ENCODE measurements at regions not wholly inside any gene's neighbourhood (a gene's known extent, or its start where the extent isn't known, plus 50 kb on each side); places are given as distances from the start of the nearest gene placed in this dataset.

GRCh38 chr17:36661047-36661666, 59.8 kb downstream of the MRM1 start:
- Histone ChIP-seq H3K4me1 (ENCODE audit: control insufficient read depth, insufficient read depth, low read length, poor library complexity, severe bottlenecking) (peaks cover 9% of the 10 kb centered on the region), H3K4me3 (ENCODE audit: extremely low read depth, insufficient read depth, low read length, poor library complexity, severe bottlenecking) (no peak overlapping the region), H3K27ac (ENCODE audit: low read depth, low read length, severe bottlenecking) (no peak overlapping the region), H3K9me3 (ENCODE audit: control insufficient read depth, low read length) (no peaks in the 10 kb centered on the region), H3K36me3 (ENCODE audit: control insufficient read depth, insufficient read depth, low read length) (no peaks in the 10 kb centered on the region)
- WGBS, 2 experiments (ENCODE audit: insufficient coverage in 2 of 2) = 74 to 78% methylated on average over 14 to 17 of the region's 21 CpGs

- H3K27ac ChIP-seq (ENCODE audit: low read depth, low read length, severe bottlenecking) = no peak overlapping the region
- no peak overlapping the region for H3K4me3 ChIP-seq (ENCODE audit: extremely low read depth, insufficient read depth, low read length, poor library complexity, severe bottlenecking)
- no peaks in the 10 kb centered on the region for H3K36me3 ChIP-seq (ENCODE audit: control insufficient read depth, insufficient read depth, low read length)
- H3K4me1 ChIP-seq (ENCODE audit: control insufficient read depth, insufficient read depth, low read length, poor library complexity, severe bottlenecking) = peaks cover 9% of the 10 kb centered on the region
- H3K9me3 ChIP-seq (ENCODE audit: control insufficient read depth, low read length) = no peaks in the 10 kb centered on the region
- 89 to 97% methylated on average over 6 to 9 of the region's 9 CpGs for WGBS, 2 experiments (ENCODE audit: insufficient coverage in 2 of 2)
Observed at GRCh38 chr17:36661688-36662087, 60.3 kb downstream of the MRM1 start.

GRCh38 chr17:36665417-36665816, 64.0 kb downstream of the MRM1 start:
- Histone ChIP-seq H3K4me1 (ENCODE audit: control insufficient read depth, insufficient read depth, low read length, poor library complexity, severe bottlenecking) (peaks cover 15% of the 10 kb centered on the region), H3K27ac (ENCODE audit: low read depth, low read length, severe bottlenecking) (no peak overlapping the region), H3K9me3 (ENCODE audit: control insufficient read depth, low read length) (no peaks in the 10 kb centered on the region), H3K4me3 (ENCODE audit: extremely low read depth, insufficient read depth, low read length, poor library complexity, severe bottlenecking) (no peak overlapping the region), H3K36me3 (ENCODE audit: control insufficient read depth, insufficient read depth, low read length) (no peaks in the 10 kb centered on the region)
- WGBS, 2 experiments (ENCODE audit: insufficient coverage in 2 of 2) = 67 to 70% methylated on average over 10 to 11 of the region's 11 CpGs

GRCh38 chr17:36667922-36668321, 66.5 kb downstream of the MRM1 start:
- WGBS, 2 experiments (ENCODE audit: insufficient coverage in 2 of 2) = no CpG with 5 or more reads among the region's 2 CpGs
- Histone ChIP-seq H3K27ac (ENCODE audit: low read depth, low read length, severe bottlenecking) (no peak overlapping the region), H3K36me3 (ENCODE audit: control insufficient read depth, insufficient read depth, low read length) (no peaks in the 10 kb centered on the region), H3K4me1 (ENCODE audit: control insufficient read depth, insufficient read depth, low read length, poor library complexity, severe bottlenecking) (peaks cover 15% of the 10 kb centered on the region), H3K9me3 (ENCODE audit: control insufficient read depth, low read length) (no peaks in the 10 kb centered on the region), H3K4me3 (ENCODE audit: extremely low read depth, insufficient read depth, low read length, poor library complexity, severe bottlenecking) (no peak overlapping the region)

GRCh38 chr17:36668824-36669223, 67.4 kb downstream of the MRM1 start:
- no peaks in the 10 kb centered on the region for H3K36me3 ChIP-seq (ENCODE audit: control insufficient read depth, insufficient read depth, low read length)
- H3K4me3 ChIP-seq (ENCODE audit: extremely low read depth, insufficient read depth, low read length, poor library complexity, severe bottlenecking) = no peak overlapping the region
- WGBS, 2 experiments (ENCODE audit: insufficient coverage in 2 of 2) = 80% methylated on average over 1 of the region's 1 CpG; no CpG with 5 or more reads in 1 of the 2 experiments
- H3K27ac ChIP-seq (ENCODE audit: low read depth, low read length, severe bottlenecking) = no peak overlapping the region
- H3K9me3 ChIP-seq (ENCODE audit: control insufficient read depth, low read length) = no peaks in the 10 kb centered on the region
- H3K4me1 ChIP-seq (ENCODE audit: control insufficient read depth, insufficient read depth, low read length, poor library complexity, severe bottlenecking) = peaks cover 15% of the 10 kb centered on the region

- WGBS, 2 experiments (ENCODE audit: insufficient coverage in 2 of 2) = 91 to 100% methylated on average over 2 to 3 of the region's 3 CpGs
- no peaks in the 10 kb centered on the region for H3K9me3 ChIP-seq (ENCODE audit: control insufficient read depth, low read length)
- peaks cover 6% of the 10 kb centered on the region for H3K4me1 ChIP-seq (ENCODE audit: control insufficient read depth, insufficient read depth, low read length, poor library complexity, severe bottlenecking)
- H3K27ac ChIP-seq (ENCODE audit: low read depth, low read length, severe bottlenecking) = no peak overlapping the region
- no peaks in the 10 kb centered on the region for H3K36me3 ChIP-seq (ENCODE audit: control insufficient read depth, insufficient read depth, low read length)
- no peak overlapping the region for H3K4me3 ChIP-seq (ENCODE audit: extremely low read depth, insufficient read depth, low read length, poor library complexity, severe bottlenecking)
Observed at GRCh38 chr17:36671144-36671543, 69.8 kb downstream of the MRM1 start.

- no peak overlapping the region for H3K27ac ChIP-seq (ENCODE audit: low read depth, low read length, severe bottlenecking)
- no peaks in the 10 kb centered on the region for H3K9me3 ChIP-seq (ENCODE audit: control insufficient read depth, low read length)
- H3K36me3 ChIP-seq (ENCODE audit: control insufficient read depth, insufficient read depth, low read length) = no peaks in the 10 kb centered on the region
- 74 to 93% methylated on average over 4 to 6 of the region's 7 CpGs for WGBS, 2 experiments (ENCODE audit: insufficient coverage in 2 of 2)
- peaks cover 5% of the 10 kb centered on the region for H3K4me1 ChIP-seq (ENCODE audit: control insufficient read depth, insufficient read depth, low read length, poor library complexity, severe bottlenecking)
- H3K4me3 ChIP-seq (ENCODE audit: extremely low read depth, insufficient read depth, low read length, poor library complexity, severe bottlenecking) = no peak overlapping the region
Observed at GRCh38 chr17:36672403-36672918, 71.1 kb downstream of the MRM1 start.

GRCh38 chr17:36673068-36673467, 71.7 kb downstream of the MRM1 start:
- WGBS, 2 experiments (ENCODE audit: insufficient coverage in 2 of 2) = 90 to 91% methylated on average over 5 of the region's 5 CpGs
- Histone ChIP-seq H3K4me1 (ENCODE audit: control insufficient read depth, insufficient read depth, low read length, poor library complexity, severe bottlenecking) (peaks cover under 1% of the 10 kb centered on the region), H3K4me3 (ENCODE audit: extremely low read depth, insufficient read depth, low read length, poor library complexity, severe bottlenecking) (no peak overlapping the region), H3K9me3 (ENCODE audit: control insufficient read depth, low read length) (no peaks in the 10 kb centered on the region), H3K27ac (ENCODE audit: low read depth, low read length, severe bottlenecking) (no peak overlapping the region), H3K36me3 (ENCODE audit: control insufficient read depth, insufficient read depth, low read length) (no peaks in the 10 kb centered on the region)

GRCh38 chr17:36673637-36674277, 72.4 kb downstream of the MRM1 start:
- WGBS, 2 experiments (ENCODE audit: insufficient coverage in 2 of 2) = 92 to 94% methylated on average over 2 to 4 of the region's 7 CpGs
- no peaks in the 10 kb centered on the region for H3K36me3 ChIP-seq (ENCODE audit: control insufficient read depth, insufficient read depth, low read length)
- no peaks in the 10 kb centered on the region for H3K9me3 ChIP-seq (ENCODE audit: control insufficient read depth, low read length)
- H3K4me1 ChIP-seq (ENCODE audit: control insufficient read depth, insufficient read depth, low read length, poor library complexity, severe bottlenecking) = peaks cover 3% of the 10 kb centered on the region
- no peak overlapping the region for H3K27ac ChIP-seq (ENCODE audit: low read depth, low read length, severe bottlenecking)
- H3K4me3 ChIP-seq (ENCODE audit: extremely low read depth, insufficient read depth, low read length, poor library complexity, severe bottlenecking) = no peak overlapping the region

GRCh38 chr17:36674278-36674650, 72.9 kb downstream of the MRM1 start:
- H3K36me3 ChIP-seq (ENCODE audit: control insufficient read depth, insufficient read depth, low read length) = no peaks in the 10 kb centered on the region
- 100% methylated on average over 2 of the region's 4 CpGs for WGBS, 2 experiments (ENCODE audit: insufficient coverage in 2 of 2)
- no peaks in the 10 kb centered on the region for H3K9me3 ChIP-seq (ENCODE audit: control insufficient read depth, low read length)
- no peak overlapping the region for H3K27ac ChIP-seq (ENCODE audit: low read depth, low read length, severe bottlenecking)
- H3K4me1 ChIP-seq (ENCODE audit: control insufficient read depth, insufficient read depth, low read length, poor library complexity, severe bottlenecking) = peaks cover 3% of the 10 kb centered on the region
- H3K4me3 ChIP-seq (ENCODE audit: extremely low read depth, insufficient read depth, low read length, poor library complexity, severe bottlenecking) = no peak overlapping the region

- Histone ChIP-seq H3K36me3 (ENCODE audit: control insufficient read depth, insufficient read depth, low read length) (no peaks in the 10 kb centered on the region), H3K9me3 (ENCODE audit: control insufficient read depth, low read length) (no peaks in the 10 kb centered on the region), H3K27ac (ENCODE audit: low read depth, low read length, severe bottlenecking) (no peak overlapping the region), H3K4me3 (ENCODE audit: extremely low read depth, insufficient read depth, low read length, poor library complexity, severe bottlenecking) (no peak overlapping the region), H3K4me1 (ENCODE audit: control insufficient read depth, insufficient read depth, low read length, poor library complexity, severe bottlenecking) (peaks cover 3% of the 10 kb centered on the region)
- WGBS, 2 experiments (ENCODE audit: insufficient coverage in 2 of 2) = 84 to 93% methylated on average over 6 of the region's 6 CpGs
Observed at GRCh38 chr17:36675250-36675649, 73.9 kb downstream of the MRM1 start.
